Central memory CD8-positive, alpha-beta T cell (primary cell): ENCODE measurements at regions not wholly inside any gene's neighbourhood (a gene's known extent, or its start where the extent isn't known, plus 50 kb on each side); places are given as distances from the start of the nearest gene placed in this dataset.

Experiments
- ATAC-seq: fragments of 150-1000 bp; cut with Tn5 transposase; replicated peaks from 2 replicates; pipeline ENCODE4 v1.10.0; 2022; ENCODE audit warnings: mild to moderate bottlenecking, moderate FRiP score, moderate number of reproducible peaks; ENCODE audit not compliant: poor library complexity, severe bottlenecking; ENCODE audit errors: extremely low read depth
- DNase-seq, 2 donors: peaks; one replicate each; pipeline ENCODE4 v3.0.0; 2021; ENCODE audit warnings: low spot score in 2 of 2
- H3K27ac Mint-ChIP-seq: one replicate; pipeline ENCODE4 v1.8.0; 2022; ENCODE audit warnings: low read depth, mild to moderate bottlenecking, moderate library complexity, mixed read lengths
- H3K27me3 Mint-ChIP-seq: one replicate; pipeline ENCODE4 v1.8.0; 2022; ENCODE audit warnings: mixed read lengths
- H3K36me3 Mint-ChIP-seq: one replicate; pipeline ENCODE4 v1.8.0; 2022; ENCODE audit warnings: mild to moderate bottlenecking, moderate library complexity, mixed read lengths; ENCODE audit not compliant: insufficient read depth
- H3K4me1 Mint-ChIP-seq: one replicate; pipeline ENCODE4 v1.8.0; 2022; ENCODE audit warnings: mixed read lengths
- H3K4me3 Mint-ChIP-seq: one replicate; pipeline ENCODE4 v1.8.0; 2022; ENCODE audit warnings: mild to moderate bottlenecking, moderate library complexity, mixed read lengths
- H3K9me3 Mint-ChIP-seq: one replicate; pipeline ENCODE4 v1.8.0; 2022; ENCODE audit warnings: mixed read lengths

DNA sequence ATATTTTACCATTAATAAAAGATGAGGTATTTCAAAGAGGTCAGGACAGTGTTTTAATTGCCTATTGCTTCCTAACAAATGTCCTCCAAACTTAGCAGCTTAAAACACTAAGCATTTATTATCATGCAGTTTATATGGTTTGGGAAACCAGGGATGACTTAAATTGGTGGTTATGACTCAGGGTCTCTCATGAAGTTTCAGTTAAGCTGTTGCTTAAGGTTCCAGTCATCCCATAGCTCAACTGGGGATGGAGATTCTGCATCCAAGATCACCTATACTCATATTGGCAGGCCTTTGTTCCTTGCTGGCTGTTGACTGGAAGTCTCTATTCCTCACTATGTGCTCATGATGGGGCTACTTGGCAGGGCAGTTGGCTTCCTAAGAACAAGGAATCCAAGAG is 1329.9 kb upstream of the GOT2 start:
- DNase-seq (no peak), ATAC-seq (no peak)
- Mint-ChIP-seq H3K4me1 (no peaks in the 10 kb centered on the region), H3K4me3 (no peak overlapping the region), H3K27me3 (no peaks in the 10 kb centered on the region), H3K36me3 (no peaks in the 10 kb centered on the region), H3K27ac (no peak overlapping the region), H3K9me3 (peaks cover 29% of the 10 kb centered on the region)

DNA sequence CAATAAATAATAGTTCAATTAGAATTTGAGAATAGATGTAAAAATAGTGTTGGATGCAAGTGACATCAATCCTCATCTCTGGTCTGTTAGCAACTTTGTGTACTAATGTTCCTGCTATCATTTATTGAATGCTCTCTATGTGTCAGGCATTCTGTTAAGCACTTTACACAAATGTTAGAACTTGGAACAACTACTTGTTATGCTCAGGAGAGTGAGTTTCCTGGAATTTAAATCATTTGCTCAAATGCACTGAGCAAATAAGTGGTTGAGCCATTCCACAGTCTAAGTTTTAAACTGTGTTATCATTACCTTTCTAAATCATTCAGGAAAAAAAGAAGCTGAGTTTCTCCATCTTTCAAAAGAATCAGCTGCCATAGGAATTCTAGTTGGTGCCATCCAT is 1327.3 kb upstream of the GOT2 start:
- Mint-ChIP-seq H3K36me3 (peaks cover 1% of the 10 kb centered on the region), H3K4me3 (no peak overlapping the region), H3K9me3 (peaks cover 36% of the 10 kb centered on the region), H3K27me3 (no peaks in the 10 kb centered on the region), H3K27ac (no peak overlapping the region), H3K4me1 (no peaks in the 10 kb centered on the region)
- no peak for DNase-seq
- no peak for ATAC-seq

DNA sequence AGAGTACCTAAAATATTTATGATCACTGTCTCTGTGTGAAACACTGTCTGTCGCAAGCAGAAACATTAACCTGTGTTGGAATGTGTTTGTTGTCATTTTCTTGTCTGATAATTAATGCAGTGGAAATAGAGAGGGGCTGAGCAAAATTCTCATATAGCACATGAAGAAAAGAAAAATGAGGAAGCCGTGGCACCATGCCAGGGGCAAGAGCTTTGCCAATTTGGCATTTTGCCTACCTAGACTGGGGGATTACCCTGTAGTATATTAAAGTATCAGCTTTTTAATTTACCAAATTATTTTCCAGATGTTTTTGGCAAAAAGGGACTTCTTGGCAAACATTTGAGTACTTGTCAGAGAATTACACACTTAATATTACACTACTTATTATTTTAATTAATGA is 1326.6 kb upstream of the GOT2 start:
- peaks cover 31% of the 10 kb centered on the region for H3K9me3 Mint-ChIP-seq
- no peaks in the 10 kb centered on the region for H3K4me1 Mint-ChIP-seq
- no peak overlapping the region for H3K27ac Mint-ChIP-seq
- DNase-seq, result no peak
- no peak for ATAC-seq
- H3K4me3 Mint-ChIP-seq, result no peak overlapping the region
- peaks cover 1% of the 10 kb centered on the region for H3K36me3 Mint-ChIP-seq
- no peaks in the 10 kb centered on the region for H3K27me3 Mint-ChIP-seq

DNA sequence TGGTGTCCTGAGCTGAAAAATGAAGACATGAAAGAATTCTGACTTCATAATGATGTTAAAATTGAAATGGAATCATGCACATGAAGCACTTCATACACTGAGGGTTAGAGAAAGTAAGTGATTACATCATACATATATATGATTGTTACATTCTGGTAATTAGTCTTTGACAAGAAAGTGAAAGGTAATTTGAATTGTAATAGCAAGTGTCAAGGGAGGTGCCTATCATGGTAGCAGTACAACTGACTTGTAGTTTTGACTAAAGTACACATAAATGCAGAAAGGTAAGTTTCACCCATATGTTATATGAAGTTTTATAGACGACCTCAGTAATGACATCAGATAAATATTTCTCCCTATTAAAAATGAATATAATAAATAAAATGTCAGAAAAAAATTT is 1325.0 kb upstream of the GOT2 start:
- Mint-ChIP-seq H3K4me3 (no peak overlapping the region), H3K36me3 (peaks cover 1% of the 10 kb centered on the region), H3K4me1 (no peaks in the 10 kb centered on the region), H3K27ac (no peak overlapping the region), H3K27me3 (no peaks in the 10 kb centered on the region), H3K9me3 (peaks cover 31% of the 10 kb centered on the region)
- DNase-seq (no peak), ATAC-seq (no peak)

DNA sequence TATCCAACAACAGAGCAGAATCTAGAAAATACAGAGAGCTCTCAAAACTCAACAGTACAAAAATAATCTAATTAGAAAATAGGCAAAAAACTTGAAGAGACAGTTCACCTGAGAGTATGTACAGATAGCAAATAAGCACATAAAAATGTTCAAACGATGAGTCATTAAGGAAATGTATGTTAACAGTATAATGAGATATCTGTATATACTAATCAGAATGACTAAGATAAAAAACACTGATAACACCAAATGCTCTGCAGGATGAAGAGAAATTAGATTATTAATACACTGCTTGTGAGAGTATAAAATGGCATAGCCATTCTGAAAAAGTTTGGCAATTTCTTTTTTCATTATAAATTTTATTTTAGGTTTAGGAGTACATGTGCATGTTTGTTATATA is 1307.6 kb upstream of the GOT2 start:
- ATAC-seq (no peak), DNase-seq (no peak)
- H3K9me3 Mint-ChIP-seq, result peaks cover 5% of the 10 kb centered on the region
- no peak overlapping the region for H3K4me3 Mint-ChIP-seq
- no peak overlapping the region for H3K27ac Mint-ChIP-seq
- no peaks in the 10 kb centered on the region for H3K4me1 Mint-ChIP-seq
- no peaks in the 10 kb centered on the region for H3K36me3 Mint-ChIP-seq
- no peaks in the 10 kb centered on the region for H3K27me3 Mint-ChIP-seq

DNA sequence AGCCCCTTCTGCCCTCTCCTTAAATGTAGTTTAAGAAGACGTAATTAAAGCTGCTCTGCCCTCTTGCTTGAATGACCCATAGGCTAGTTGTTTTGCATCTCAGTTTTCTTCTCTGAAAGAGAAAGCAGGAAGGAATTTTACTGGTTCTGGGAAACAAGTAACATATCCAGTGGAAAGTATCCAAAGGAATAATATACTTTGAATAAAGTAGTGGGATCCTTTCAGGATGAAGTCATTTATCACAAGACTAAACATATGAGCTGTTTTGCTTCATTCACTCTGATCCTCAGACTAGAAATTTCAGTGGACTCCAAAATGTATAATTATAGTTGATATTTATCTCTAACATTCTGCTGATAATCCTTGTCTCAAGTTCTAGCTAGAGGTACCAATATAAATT is 1297.6 kb upstream of the GOT2 start:
- H3K4me3 Mint-ChIP-seq, result no peak overlapping the region
- H3K4me1 Mint-ChIP-seq, result no peaks in the 10 kb centered on the region

DNA sequence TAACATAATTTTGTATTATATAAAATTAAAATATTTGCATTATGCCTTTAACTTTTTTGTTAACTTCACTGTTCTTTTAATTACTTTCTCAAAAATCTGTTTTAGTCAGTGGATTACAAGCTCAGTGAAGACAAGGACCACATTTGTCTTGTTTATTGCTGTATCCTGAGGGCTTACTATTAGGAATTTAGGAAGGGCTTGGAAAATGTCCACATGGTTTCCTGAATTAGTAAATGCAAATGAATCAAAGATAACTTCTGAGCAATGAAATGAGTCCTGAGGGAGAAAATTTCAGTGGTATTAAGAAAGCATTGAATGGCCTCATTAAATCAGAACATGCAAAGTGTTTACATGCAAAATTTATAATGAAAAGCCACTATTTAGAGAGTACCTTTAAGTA is 1293.2 kb upstream of the GOT2 start:
- DNase-seq (no peak), ATAC-seq (no peak)
- no peak overlapping the region for H3K27ac Mint-ChIP-seq
- no peak overlapping the region for H3K4me3 Mint-ChIP-seq
- H3K36me3 Mint-ChIP-seq, result no peaks in the 10 kb centered on the region
- no peaks in the 10 kb centered on the region for H3K27me3 Mint-ChIP-seq
- no peaks in the 10 kb centered on the region for H3K9me3 Mint-ChIP-seq
- H3K4me1 Mint-ChIP-seq, result no peaks in the 10 kb centered on the region

More for the DNA sequence above, 1297.6 kb upstream of the GOT2 start:
- DNase-seq (no peak), ATAC-seq (no peak)
- peaks cover 20% of the 10 kb centered on the region for H3K9me3 Mint-ChIP-seq
- no peaks in the 10 kb centered on the region for H3K36me3 Mint-ChIP-seq
- H3K27ac Mint-ChIP-seq, result no peak overlapping the region
- no peaks in the 10 kb centered on the region for H3K27me3 Mint-ChIP-seq

DNA sequence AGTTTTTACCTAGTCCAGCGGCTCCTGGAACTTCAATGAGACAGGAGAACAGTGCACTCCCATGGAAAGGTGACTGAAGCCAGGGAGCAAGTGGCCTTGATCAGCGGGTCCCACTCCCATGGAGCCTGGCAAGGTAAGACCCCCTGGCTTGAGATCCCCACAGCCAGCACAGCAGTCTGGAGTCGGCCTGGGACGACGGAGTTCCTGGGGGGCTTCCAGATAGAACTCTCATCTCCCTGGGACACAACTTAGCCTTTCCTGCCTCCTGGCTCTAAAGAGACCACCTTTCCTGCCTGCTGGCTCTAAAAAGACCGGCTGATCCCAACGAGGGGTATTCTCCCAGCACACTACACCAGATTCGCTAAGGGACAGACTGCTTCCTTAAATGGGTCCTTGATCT is 1279.0 kb upstream of the GOT2 start:
- no peaks in the 10 kb centered on the region for H3K27me3 Mint-ChIP-seq
- no peak overlapping the region for H3K4me3 Mint-ChIP-seq
- no peaks in the 10 kb centered on the region for H3K36me3 Mint-ChIP-seq
- H3K9me3 Mint-ChIP-seq, result peaks cover 22% of the 10 kb centered on the region
- H3K4me1 Mint-ChIP-seq, result no peaks in the 10 kb centered on the region
- ATAC-seq, result no peak
- no peak for DNase-seq
- no peak overlapping the region for H3K27ac Mint-ChIP-seq

DNA sequence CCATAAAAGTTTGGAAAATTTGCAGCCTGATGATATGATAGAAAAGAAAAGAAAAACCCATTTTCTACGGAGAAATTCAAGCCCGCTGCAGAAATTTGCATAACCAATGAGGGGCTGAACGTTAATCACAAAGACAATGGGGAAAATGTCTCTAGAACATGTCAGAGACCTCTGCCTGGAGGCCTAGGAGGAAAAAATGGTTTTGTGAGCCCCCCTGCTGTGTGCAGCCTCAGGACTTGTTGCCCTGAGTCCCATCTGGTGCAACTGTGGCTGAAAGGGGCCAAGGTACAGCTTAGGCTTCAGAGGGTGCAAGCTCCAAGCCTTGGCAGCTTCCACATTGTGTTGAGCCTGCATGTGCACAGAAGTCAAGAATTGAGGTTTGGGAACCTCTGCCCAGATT is 1267.4 kb upstream of the GOT2 start:
- ATAC-seq (no peak), DNase-seq (no peak)
- no peak overlapping the region for H3K27ac Mint-ChIP-seq
- no peak overlapping the region for H3K4me3 Mint-ChIP-seq
- peaks cover 18% of the 10 kb centered on the region for H3K9me3 Mint-ChIP-seq
- no peaks in the 10 kb centered on the region for H3K4me1 Mint-ChIP-seq
- no peaks in the 10 kb centered on the region for H3K36me3 Mint-ChIP-seq
- no peaks in the 10 kb centered on the region for H3K27me3 Mint-ChIP-seq

DNA sequence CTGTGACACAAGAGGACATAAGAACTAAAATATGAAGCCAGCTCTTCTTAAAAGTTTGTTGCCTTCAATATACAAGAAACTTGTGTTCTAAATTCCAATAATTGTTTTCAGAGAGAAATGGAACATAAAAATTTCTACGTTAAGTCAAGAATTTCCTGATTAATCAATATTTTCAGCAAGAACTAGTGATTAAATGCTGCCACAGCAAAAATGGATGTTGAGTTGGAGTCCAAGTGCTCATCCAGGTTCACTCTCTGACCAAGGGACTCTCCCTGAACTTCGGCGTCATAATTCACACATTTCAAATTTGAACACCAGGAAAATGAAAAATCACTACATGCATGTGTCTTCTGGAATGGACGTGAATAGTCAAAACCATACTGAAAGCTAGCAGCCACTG is 1263.6 kb upstream of the GOT2 start:
- Mint-ChIP-seq H3K4me1 (no peaks in the 10 kb centered on the region), H3K4me3 (no peak overlapping the region), H3K9me3 (peaks cover 36% of the 10 kb centered on the region), H3K36me3 (no peaks in the 10 kb centered on the region), H3K27ac (no peak overlapping the region), H3K27me3 (no peaks in the 10 kb centered on the region)
- ATAC-seq, result no peak
- no peak for DNase-seq

DNA sequence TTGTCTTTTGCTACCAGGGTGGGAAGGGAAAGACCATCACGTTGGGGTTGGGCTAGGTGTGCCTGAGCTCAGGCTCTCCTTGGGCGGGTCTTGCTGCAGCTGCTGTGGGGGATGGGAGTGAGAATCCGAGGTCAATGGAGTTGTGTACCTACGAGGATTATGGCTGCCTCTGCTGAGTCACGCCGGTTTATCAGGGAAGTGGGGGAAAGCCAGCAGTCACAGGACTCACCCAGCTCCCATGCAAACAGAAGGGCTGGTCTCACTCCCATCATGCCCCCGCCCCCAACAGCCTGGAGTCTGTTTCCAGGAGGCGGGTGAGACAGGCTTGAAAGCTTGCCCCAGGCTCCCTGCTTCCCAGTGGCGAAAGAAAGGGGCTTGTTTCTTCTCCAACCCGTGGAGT is 1259.0 kb upstream of the GOT2 start:
- no peak for ATAC-seq
- no peaks in the 10 kb centered on the region for H3K36me3 Mint-ChIP-seq
- no peak overlapping the region for H3K27ac Mint-ChIP-seq

DNA sequence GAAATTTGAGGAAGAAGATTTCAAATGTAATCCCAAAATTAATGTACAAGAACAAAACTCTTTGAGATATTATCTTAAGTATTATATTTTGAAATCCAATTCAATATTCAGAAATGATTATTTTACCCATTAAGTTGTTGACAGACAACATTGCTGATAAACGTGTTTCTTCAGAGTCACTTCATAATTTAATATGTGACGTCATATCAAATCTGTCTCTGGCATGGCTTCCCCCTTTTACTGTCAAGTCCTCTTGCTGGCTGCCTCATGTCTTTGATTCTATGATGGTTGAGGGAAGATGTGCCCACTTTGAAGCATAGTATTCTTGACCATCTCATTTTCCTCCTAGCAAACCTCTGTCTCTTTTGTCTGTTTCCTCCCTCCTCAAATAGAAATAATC is 1257.1 kb upstream of the GOT2 start:
- ATAC-seq (no peak), DNase-seq (no peak)
- Mint-ChIP-seq H3K36me3 (no peaks in the 10 kb centered on the region), H3K4me1 (no peaks in the 10 kb centered on the region), H3K9me3 (peaks cover 36% of the 10 kb centered on the region), H3K27me3 (no peaks in the 10 kb centered on the region), H3K27ac (no peak overlapping the region), H3K4me3 (no peak overlapping the region)

More for the DNA sequence above, 1259.0 kb upstream of the GOT2 start:
- no peak overlapping the region for H3K4me3 Mint-ChIP-seq
- H3K9me3 Mint-ChIP-seq, result peaks cover 43% of the 10 kb centered on the region
- no peak for DNase-seq
- H3K4me1 Mint-ChIP-seq, result no peaks in the 10 kb centered on the region
- no peaks in the 10 kb centered on the region for H3K27me3 Mint-ChIP-seq

DNA sequence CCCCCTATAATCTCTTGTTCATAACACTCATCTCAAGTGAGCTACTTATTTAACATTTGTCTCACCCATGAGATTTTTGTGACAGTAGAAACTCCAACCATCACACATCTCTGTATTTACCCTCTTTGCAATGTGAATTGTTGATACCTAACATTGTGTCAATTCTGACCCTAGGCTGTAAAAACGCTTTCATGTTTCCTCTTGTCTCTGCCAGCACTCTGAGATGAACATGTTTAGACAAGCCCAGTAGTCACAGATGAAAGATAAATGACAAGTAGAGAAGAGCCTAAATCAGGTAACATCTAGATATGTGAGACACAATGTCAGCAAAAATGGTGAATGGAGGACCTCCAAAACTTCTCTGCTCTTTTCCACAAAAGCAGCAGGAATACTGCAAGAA is 1254.5 kb upstream of the GOT2 start:
- Mint-ChIP-seq H3K4me1 (no peaks in the 10 kb centered on the region), H3K27me3 (no peaks in the 10 kb centered on the region), H3K36me3 (no peaks in the 10 kb centered on the region), H3K9me3 (peaks cover 31% of the 10 kb centered on the region), H3K4me3 (no peak overlapping the region), H3K27ac (no peak overlapping the region)
- no peak for ATAC-seq
- no peak for DNase-seq

DNA sequence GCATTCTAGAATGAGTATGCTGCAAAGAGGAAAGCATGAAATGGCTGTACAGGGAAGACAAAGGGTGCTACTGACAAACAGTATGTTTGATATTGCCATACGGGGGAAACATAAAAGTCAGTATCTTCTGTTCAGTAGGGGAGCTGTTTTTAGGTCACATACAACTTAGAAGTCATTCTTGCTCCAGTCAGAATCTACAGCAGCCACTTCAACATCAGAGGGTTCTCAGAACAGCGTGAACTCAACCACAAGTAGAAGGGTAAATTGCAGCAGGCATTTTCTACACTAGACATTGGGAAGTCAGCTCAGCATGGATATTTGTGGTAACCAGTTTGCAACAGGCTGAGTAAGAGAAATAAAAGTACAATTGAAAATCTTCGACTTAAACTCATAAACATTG is 1241.8 kb upstream of the GOT2 start:
- Mint-ChIP-seq H3K4me1 (no peaks in the 10 kb centered on the region), H3K36me3 (no peaks in the 10 kb centered on the region), H3K4me3 (no peak overlapping the region), H3K9me3 (peaks cover 12% of the 10 kb centered on the region), H3K27me3 (no peaks in the 10 kb centered on the region), H3K27ac (no peak overlapping the region)
- no peak for ATAC-seq
- DNase-seq, result no peak
